Natural killer cell (primary cell): ENCODE measurements at regions not wholly inside any gene's neighbourhood (a gene's known extent, or its start where the extent isn't known, plus 50 kb on each side); places are given as distances from the start of the nearest gene placed in this dataset.

ENCODE experiments used
- ATAC-seq, 3 donors: fragments of 150-1000 bp in 2 of 3; fragments of 200-7000 bp in 1 of 3; cut with Tn5 transposase; 1 replicate in 1 of 3; 2 replicates in 2 of 3; pipeline ENCODE4 v1.10.0; 2021; ENCODE audit warnings: mild to moderate bottlenecking in 2 of 3, moderate library complexity in 2 of 3
- DNase-seq, 2 donors: peaks; one replicate each; pipeline versions ENCODE4 v3.0.0 to v3.0.0-alpha.2; 2013 to 2021; ENCODE audit warnings: mixed read lengths in 1 of 2
- H3K27ac ChIP-seq: one replicate; pipeline ENCODE4 v1.5.1; 2013; ENCODE audit warnings: mild to moderate bottlenecking, low read length
- H3K27me3 ChIP-seq: one replicate; pipeline ENCODE4 v1.6.1; 2013; ENCODE audit warnings: low read length; ENCODE audit not compliant: control insufficient read depth, insufficient read depth
- H3K36me3 ChIP-seq: one replicate; pipeline ENCODE4 v1.6.1; 2013; ENCODE audit warnings: low read length; ENCODE audit not compliant: control insufficient read depth, insufficient read depth
- H3K4me1 ChIP-seq: one replicate; pipeline ENCODE4 v1.6.1; 2013; ENCODE audit warnings: low read length; ENCODE audit not compliant: control insufficient read depth, insufficient read depth
- H3K4me3 ChIP-seq: one replicate; pipeline ENCODE4 v1.5.1; 2013; ENCODE audit warnings: low read length
- H3K9me3 ChIP-seq: one replicate; pipeline ENCODE4 v1.6.1; 2013; ENCODE audit warnings: low read length; ENCODE audit not compliant: control insufficient read depth, insufficient read depth
- H3K27ac Mint-ChIP-seq, 2 donors: one replicate each; pipeline ENCODE4 v1.8.0; 2022; ENCODE audit warnings: mild to moderate bottlenecking in 2 of 2, mixed read lengths in 2 of 2, moderate library complexity in 1 of 2
- H3K27me3 Mint-ChIP-seq, 2 donors: one replicate each; pipeline ENCODE4 v1.8.0; 2022; ENCODE audit warnings: low read depth in 2 of 2, mixed read lengths in 2 of 2
- H3K36me3 Mint-ChIP-seq: one replicate; pipeline ENCODE4 v1.8.0; 2022; ENCODE audit warnings: mixed read lengths
- H3K4me1 Mint-ChIP-seq, 2 donors: one replicate each; pipeline ENCODE4 v1.8.0; 2022; ENCODE audit warnings: mixed read lengths in 2 of 2
- H3K4me3 Mint-ChIP-seq: one replicate; pipeline ENCODE4 v1.8.0; 2022; ENCODE audit warnings: mild to moderate bottlenecking, moderate library complexity, mixed read lengths
- H3K9me3 Mint-ChIP-seq, 2 donors: one replicate each; pipeline ENCODE4 v1.8.0; 2022; ENCODE audit warnings: mixed read lengths in 2 of 2
- WGBS: methylation state at CpG from one replicate; pipeline ENCODE4 v1.1.7; 2013; ENCODE audit warnings: missing lambda C conversion rate; ENCODE audit not compliant: insufficient coverage; 5-methylcytosine and 5-hydroxymethylcytosine counted together
- intact Hi-C: fragments of 100-400 bp; cut with micrococcal nuclease; formaldehyde crosslinking; loops from one replicate; pipeline ENCODE4 v1.14.2; 2022
- TF ChIP-seq, protein P1 (sequence below): fragments of 200-600 bp; IDR thresholded peaks from one replicate; pipeline ENCODE4 v1.8.0; 2022; ENCODE audit warnings: antibody characterized with exemption

DNA sequence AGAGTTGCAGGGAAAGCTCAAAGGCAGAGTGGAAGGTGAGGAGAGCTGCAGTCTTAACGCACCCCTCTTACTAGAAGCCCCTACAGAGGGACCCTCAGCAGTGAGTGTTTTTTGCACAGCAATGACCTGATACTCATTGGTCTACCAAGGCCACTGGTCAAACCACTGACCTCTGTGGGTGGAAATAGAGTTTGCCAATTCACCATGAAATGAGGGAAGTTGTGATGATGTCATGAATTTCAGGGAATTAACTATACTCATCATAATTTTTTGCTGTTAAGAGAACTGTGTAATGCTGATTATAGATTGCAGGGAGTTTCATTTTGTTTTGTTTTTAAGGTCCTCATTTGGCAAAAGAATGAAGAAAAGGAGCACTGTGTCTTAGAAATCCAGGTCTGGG lies 101.7 kb upstream of the SMAD3 start:
- H3K4me3 ChIP-seq = no peak overlapping the region
- H3K27me3 ChIP-seq = no peaks in the 10 kb centered on the region
- H3K27ac Mint-ChIP-seq = no peak overlapping the region
- no peaks in the 10 kb centered on the region for H3K36me3 ChIP-seq
- peaks cover 0 to 2% of the 10 kb centered on the region in 2 donors for H3K27me3 Mint-ChIP-seq
- H3K9me3 ChIP-seq = no peaks in the 10 kb centered on the region
- ATAC-seq = no peak
- H3K9me3 Mint-ChIP-seq = no peaks in the 10 kb centered on the region
- no peaks in the 10 kb centered on the region for H3K36me3 Mint-ChIP-seq
- DNase-seq = no peak
- H3K4me3 Mint-ChIP-seq = no peak overlapping the region
- no peak overlapping the region for H3K27ac ChIP-seq
- WGBS = no CpG with 5 or more reads among the region's 1 CpG
- no peaks in the 10 kb centered on the region for H3K4me1 Mint-ChIP-seq
- intact Hi-C loops = no loop called here
- H3K4me1 ChIP-seq = no peaks in the 10 kb centered on the region
- TF ChIP-seq, protein P1, sequence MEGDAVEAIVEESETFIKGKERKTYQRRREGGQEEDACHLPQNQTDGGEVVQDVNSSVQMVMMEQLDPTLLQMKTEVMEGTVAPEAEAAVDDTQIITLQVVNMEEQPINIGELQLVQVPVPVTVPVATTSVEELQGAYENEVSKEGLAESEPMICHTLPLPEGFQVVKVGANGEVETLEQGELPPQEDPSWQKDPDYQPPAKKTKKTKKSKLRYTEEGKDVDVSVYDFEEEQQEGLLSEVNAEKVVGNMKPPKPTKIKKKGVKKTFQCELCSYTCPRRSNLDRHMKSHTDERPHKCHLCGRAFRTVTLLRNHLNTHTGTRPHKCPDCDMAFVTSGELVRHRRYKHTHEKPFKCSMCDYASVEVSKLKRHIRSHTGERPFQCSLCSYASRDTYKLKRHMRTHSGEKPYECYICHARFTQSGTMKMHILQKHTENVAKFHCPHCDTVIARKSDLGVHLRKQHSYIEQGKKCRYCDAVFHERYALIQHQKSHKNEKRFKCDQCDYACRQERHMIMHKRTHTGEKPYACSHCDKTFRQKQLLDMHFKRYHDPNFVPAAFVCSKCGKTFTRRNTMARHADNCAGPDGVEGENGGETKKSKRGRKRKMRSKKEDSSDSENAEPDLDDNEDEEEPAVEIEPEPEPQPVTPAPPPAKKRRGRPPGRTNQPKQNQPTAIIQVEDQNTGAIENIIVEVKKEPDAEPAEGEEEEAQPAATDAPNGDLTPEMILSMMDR = no peak

DNA sequence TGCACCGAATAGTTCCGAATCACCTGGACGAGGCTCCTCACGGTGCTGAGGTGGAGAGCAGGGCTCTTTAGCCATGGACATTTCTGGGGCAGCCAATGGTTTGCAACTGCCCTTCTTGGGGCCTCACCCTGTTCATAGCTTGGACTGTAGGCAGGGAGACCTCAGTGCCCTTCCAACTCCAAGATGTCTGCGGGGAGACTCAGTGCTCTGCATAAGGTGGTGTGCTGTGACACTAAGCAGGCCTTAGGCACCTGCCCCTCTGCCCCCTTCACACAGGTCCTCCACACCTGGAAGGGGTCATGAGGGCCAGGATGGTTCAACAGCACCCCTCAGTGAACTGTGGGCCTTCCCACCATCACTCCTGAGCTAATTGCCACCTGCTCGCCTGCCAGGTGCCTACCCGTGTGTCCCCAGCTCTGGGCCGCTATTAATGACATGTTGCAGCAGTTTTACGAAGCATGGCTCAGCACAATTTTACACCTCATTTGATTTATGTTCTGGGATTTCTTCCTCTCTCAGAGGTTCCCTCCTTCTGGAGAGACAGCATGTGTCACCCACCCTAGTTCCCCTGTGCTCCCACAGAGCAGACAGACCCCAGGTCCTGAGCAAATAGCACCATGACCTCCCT lies 101.2 kb upstream of the SMAD3 start:
- ATAC-seq (no peak), DNase-seq (no peak)
- intact Hi-C loops = no loop called here
- Histone ChIP-seq H3K4me1 (no peaks in the 10 kb centered on the region), H3K27ac (no peak overlapping the region), H3K4me3 (no peak overlapping the region), H3K27me3 (no peaks in the 10 kb centered on the region), H3K9me3 (no peaks in the 10 kb centered on the region), H3K36me3 (no peaks in the 10 kb centered on the region)
- H3K27ac Mint-ChIP-seq = no peak overlapping the region
- TF ChIP-seq, protein P1 = no peak
- no peaks in the 10 kb centered on the region for H3K4me1 Mint-ChIP-seq
- no peaks in the 10 kb centered on the region for H3K9me3 Mint-ChIP-seq
- 96% methylated on average over 9 of the region's 9 CpGs for WGBS
- peaks cover 0 to 2% of the 10 kb centered on the region in 2 donors for H3K27me3 Mint-ChIP-seq
- no peak overlapping the region for H3K4me3 Mint-ChIP-seq
- H3K36me3 Mint-ChIP-seq = no peaks in the 10 kb centered on the region

DNA sequence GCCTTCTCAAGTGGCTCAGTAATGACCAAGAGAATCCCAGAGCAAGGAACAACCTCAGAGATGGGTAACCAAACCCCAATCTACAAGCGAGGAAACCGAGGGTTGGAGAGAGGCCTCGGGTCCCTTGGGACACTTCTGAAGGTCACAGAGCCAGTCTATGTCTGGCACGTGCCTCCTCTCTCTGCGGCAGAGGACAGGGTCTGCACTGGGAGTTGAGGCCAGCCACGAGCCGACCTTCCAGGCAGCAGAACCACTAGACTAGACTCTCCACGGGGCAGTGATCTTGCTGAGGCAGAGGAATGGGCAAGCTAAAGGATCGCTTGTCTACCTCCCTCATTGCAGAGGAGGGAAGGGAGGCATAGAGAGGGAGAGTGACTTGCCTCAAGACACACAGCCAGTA lies 100.6 kb upstream of the SMAD3 start:
- Histone ChIP-seq H3K27me3 (no peaks in the 10 kb centered on the region), H3K36me3 (no peaks in the 10 kb centered on the region), H3K4me1 (no peaks in the 10 kb centered on the region), H3K4me3 (no peak overlapping the region), H3K27ac (no peak overlapping the region), H3K9me3 (no peaks in the 10 kb centered on the region)
- no peak for DNase-seq
- Mint-ChIP-seq H3K4me3 (no peak overlapping the region), H3K9me3 (no peaks in the 10 kb centered on the region), H3K36me3 (no peaks in the 10 kb centered on the region), H3K4me1 (no peaks in the 10 kb centered on the region), H3K27me3 (peaks cover 0 to 2% of the 10 kb centered on the region in 2 donors), H3K27ac (no peak overlapping the region)
- intact Hi-C loops = no loop called here
- TF ChIP-seq, protein P1 = no peak
- no peak for ATAC-seq
- WGBS = 92% methylated on average over 9 of the region's 9 CpGs
